Stimulated activated CD4-positive, alpha-beta T cell treated with anti-CD3 and anti-CD28 coated beads, Interleukin-4, amount 100 ng/mL, for 24 hours (primary cell): ENCODE measurements at regions not wholly inside any gene's neighbourhood (a gene's known extent, or its start where the extent isn't known, plus 50 kb on each side); places are given as distances from the start of the nearest gene placed in this dataset.

ENCODE experiments used
- DNase-seq: peaks from one replicate; pipeline ENCODE4 v3.0.0-alpha.2; 2020

DNA sequence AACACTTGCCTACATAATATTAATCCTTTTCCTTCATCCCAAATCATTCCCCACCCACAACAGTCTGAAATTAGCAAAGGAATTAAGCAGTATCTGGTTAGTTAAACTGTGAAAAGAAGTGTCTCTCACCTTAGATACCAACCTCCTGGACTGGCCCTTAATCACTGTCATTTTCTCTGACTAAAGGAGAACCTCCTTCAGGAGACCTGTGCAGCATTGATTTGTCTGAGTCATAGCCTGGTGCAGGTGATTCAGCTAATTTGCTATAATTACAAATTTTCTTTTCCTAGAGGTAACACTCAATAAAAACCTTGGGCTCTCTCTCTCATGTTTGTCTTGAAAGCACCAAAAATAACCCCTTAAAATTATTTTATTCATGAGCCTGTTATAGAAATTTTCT is 279.8 kb upstream of the SEMA6D start:
- DNase-seq = no peak

- no peak for DNase-seq
These were observed 277.9 kb upstream of the SEMA6D start for GRCh38 chr15:47439146-47440111.

GRCh38 chr15:47442371-47442770 is 274.9 kb upstream of the SEMA6D start:
- no peak for DNase-seq

DNA sequence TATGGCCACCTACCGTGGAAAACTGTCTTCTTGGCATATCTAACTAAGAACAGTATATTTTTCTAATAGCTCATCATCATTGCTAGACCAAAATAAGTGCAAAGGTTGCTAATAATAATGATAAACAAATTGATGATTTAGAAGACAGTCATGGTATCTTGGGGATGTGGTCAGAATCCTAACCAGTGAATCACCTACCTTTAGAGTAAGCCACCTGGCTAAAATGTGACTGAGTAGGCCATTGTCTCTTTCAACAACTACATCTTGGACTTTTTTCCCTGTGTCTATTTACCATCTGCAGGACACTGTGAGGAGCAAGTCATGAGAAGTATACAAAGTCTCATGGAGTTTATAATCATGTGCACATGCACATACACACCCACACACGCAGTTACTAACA is 273.5 kb upstream of the SEMA6D start:
- no peak for DNase-seq

DNA sequence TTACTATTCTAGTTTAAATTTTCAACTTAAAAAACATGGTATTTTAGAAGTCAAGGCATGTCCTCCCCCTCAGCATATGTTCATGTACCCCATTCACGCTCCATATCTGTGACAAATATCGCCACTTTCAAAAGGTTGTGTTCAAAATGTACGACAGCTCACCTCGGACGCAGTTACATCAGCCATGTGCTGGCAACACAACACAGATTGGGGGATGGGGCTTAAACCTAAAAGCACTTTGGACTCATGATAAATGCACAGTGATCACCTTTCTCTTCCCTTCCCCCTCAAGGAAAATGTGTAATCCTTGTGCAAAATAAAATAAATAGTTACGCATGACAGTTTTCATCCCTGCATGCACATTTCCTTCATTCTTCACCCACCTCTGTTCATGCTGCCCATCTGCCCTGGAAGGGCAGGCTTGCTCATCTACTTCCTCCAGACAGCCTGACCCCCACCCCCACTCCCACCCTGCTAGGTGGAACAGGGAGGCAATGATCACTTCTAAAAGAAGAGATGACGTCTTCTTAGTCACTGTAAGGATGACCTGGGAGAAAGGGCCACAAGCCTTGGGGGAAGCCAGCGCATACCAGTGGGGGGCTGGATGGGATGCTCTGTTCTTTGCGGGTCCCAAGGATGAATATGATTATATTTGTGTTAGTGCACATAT is 271.4 kb upstream of the SEMA6D start:
- no peak for DNase-seq

- no peak for DNase-seq
These were observed 256.3 kb upstream of the SEMA6D start for GRCh38 chr15:47460795-47461573.

- no peak for DNase-seq
These were observed 255.6 kb upstream of the SEMA6D start for GRCh38 chr15:47461652-47462141.

- no peak for DNase-seq
These were observed 250.9 kb upstream of the SEMA6D start for GRCh38 chr15:47466357-47466756.

DNA sequence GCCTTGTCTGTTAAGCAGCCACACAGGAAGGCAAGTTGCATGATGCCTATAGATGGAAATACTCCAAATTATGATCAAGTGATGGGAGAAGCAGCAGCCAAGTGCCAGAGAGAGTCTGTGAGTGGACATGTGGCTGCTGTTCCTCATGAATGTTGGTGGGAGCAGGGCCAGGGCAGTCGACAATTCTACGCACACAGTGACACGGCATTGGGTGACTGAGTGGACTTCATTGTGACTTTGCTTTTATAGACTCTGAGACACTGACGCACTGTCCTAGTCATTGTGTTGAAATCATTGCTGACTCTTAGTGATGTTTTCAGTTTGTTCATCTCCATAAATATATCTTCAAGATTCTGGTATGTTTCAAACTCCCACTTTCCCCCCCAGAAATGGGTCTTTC is 246.3 kb upstream of the SEMA6D start:
- no peak for DNase-seq

DNA sequence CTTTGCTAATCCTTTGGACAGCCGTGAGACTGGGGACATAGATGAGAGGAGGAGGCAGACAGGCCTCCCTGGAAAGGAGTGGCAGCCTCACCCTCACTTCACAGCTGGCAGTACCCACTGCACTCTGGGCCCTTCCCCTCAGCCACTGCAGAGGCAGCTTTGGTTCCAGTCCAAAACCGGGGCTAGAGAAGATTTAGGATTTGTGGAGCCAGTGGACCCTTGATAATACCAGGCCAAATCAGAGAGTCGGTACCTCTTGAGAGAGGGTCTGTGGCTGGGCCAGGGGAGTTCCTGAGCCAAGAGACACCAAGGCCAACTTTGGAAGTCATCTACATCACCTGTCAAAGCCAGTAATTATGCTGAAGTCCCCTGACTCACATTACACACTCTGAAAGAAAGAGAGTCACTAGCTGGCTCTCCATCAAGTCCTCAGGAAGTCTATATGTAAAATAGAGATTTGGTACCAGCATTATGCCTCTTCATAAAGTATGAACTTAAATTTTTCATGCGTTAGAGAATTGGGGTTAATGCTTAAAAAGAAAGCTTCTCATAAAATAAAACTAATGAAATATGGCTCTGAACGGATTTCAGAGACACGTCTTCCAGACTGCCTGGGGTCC is 244.1 kb upstream of the SEMA6D start:
- no peak for DNase-seq

DNA sequence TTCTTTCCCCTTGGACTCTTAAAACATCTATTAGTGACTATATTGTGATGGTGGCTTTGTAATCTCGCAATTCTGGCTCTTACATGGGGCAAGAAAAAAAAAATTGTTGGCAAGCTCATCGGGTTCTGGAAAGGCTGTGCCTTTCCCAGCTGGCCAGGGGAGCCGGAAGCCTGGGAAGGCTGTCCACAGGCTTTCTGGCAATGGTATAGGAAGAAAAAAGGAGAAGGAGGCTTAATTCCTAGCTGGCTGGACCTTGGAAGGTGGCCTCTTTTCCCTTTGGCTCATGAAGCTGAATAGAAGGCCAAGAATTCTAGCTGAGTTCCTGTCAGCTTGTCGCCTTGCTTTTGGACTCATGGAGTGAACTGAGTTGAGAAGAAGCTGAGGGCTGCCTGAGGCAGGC is 243.5 kb upstream of the SEMA6D start:
- DNase-seq = no peak

GRCh38 chr15:47475336-47475735 is 242.0 kb upstream of the SEMA6D start:
- DNase-seq = no peak

DNA sequence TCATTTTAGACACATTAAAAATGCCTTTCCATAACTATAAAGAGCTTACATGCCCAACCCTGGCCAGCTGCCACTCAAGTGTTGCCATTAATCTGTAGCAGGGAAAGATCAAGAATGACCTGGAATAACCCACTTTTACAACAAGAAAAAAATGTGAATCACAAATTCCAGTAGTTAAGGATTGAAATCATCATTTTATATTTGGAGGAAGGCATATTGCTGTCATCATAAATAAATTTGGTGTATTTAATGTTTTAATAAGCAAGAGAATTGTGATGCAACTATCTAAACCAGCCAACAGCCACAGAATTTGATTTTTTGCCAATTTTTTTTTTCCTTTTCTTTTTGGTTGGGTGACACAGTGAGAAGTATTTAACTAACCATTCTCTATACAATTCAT is 240.0 kb upstream of the SEMA6D start:
- no peak for DNase-seq

DNA sequence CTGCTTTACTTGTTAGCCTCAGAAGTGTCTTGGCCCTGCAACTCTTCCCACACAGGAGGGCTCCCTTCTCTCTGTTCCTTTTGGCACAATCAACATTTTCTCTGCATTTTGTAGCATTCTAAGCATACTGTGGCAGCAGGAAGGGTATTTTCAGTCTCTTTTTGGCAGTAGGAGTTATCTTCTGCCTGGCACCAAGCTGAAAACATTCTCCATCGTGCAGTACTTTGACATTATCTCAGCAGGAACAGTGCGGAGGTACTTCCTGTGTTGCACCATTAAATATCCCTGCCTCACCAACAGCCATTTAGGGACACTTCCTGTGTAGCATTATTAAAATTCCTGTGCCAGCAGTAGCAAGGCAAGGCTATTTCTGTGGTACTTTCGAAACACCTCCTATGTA is 233.2 kb upstream of the SEMA6D start:
- DNase-seq = no peak

GRCh38 chr15:47484997-47485396 is 232.3 kb upstream of the SEMA6D start:
- no peak for DNase-seq

GRCh38 chr15:47485419-47485818 is 231.9 kb upstream of the SEMA6D start:
- DNase-seq = no peak

- DNase-seq = no peak
These were observed 231.3 kb upstream of the SEMA6D start for GRCh38 chr15:47486040-47486439.

DNA sequence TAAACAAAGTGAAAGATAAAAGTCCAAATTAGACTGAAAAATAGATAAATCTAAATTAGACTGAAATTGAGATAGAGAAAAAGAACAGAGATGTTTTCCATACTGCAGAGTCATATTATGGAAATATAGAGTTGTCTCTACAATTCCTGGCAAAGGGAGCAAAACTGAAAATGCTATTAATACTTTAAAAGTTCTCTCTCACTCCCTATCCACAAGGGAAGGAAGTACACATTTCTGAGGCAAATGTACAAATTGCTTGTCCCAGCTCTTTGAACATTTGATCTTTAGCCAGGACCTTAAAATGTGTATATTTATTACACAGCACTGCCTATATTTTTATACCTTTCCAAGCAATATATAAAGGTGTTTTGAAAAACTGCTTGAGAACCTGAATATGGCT is 225.1 kb upstream of the SEMA6D start:
- no peak for DNase-seq

GRCh38 chr15:47493357-47494247 is 223.7 kb upstream of the SEMA6D start:
- no peak for DNase-seq

- no peak for DNase-seq
These were observed 220.7 kb upstream of the SEMA6D start for GRCh38 chr15:47496343-47497185.

DNA sequence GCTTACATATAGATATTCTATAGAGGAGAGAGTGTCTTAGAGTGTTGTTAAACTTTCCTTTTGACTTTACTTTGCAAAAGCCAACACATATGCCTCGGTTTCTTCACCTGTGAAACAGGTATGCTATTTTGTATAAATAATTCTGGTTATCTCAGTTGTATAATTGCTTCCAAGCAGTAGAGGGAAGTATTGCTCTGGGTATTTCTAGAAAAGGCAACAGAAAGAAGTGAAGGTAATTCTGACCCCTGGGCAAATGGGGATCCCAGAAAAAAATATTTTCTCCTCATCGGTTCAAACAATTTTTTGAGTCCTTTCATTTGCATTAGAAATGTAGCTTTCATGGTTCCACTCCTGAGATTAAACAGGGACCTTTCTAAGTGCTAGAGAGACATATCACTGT is 216.5 kb upstream of the SEMA6D start:
- DNase-seq = no peak
